VCaP (cell line): ENCODE measurements at regions not wholly inside any gene's neighbourhood (a gene's known extent, or its start where the extent isn't known, plus 50 kb on each side); places are given as distances from the start of the nearest gene placed in this dataset.

ENCODE experiments used
- H3K27ac ChIP-seq: fragments of 450-650 bp; 2 replicates; pipeline ENCODE4 v1.5.1; 2017
- TF ChIP-seq, protein P1 (sequence below): fragments of 450-650 bp; conservative IDR thresholded peaks from 2 replicates; pipeline ENCODE4 v1.5.1; 2017; ENCODE audit warnings: mild to moderate bottlenecking, moderate library complexity

DNA sequence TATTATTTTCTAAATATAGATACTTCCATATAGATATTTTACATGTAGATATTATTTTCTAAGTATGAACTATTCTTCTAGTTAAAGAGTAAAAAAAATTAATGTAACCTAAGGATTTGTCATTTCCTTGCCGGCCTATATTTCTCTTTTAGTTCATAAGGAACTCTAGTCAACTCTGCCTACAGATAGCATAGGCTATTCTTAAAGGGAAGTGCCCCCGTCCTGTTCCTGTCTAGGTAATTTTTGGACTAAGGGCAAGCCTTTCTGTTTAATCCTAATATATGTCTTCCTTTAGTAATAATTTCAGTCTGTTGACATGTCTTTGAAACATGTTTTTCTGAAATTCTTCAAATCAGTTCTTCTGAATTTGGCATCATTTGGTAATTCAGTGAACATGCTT, 161.9 kb downstream of the C11orf91 start:
- H3K27ac ChIP-seq = no peak overlapping the region
- TF ChIP-seq, protein P1, sequence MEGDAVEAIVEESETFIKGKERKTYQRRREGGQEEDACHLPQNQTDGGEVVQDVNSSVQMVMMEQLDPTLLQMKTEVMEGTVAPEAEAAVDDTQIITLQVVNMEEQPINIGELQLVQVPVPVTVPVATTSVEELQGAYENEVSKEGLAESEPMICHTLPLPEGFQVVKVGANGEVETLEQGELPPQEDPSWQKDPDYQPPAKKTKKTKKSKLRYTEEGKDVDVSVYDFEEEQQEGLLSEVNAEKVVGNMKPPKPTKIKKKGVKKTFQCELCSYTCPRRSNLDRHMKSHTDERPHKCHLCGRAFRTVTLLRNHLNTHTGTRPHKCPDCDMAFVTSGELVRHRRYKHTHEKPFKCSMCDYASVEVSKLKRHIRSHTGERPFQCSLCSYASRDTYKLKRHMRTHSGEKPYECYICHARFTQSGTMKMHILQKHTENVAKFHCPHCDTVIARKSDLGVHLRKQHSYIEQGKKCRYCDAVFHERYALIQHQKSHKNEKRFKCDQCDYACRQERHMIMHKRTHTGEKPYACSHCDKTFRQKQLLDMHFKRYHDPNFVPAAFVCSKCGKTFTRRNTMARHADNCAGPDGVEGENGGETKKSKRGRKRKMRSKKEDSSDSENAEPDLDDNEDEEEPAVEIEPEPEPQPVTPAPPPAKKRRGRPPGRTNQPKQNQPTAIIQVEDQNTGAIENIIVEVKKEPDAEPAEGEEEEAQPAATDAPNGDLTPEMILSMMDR = no peak

DNA sequence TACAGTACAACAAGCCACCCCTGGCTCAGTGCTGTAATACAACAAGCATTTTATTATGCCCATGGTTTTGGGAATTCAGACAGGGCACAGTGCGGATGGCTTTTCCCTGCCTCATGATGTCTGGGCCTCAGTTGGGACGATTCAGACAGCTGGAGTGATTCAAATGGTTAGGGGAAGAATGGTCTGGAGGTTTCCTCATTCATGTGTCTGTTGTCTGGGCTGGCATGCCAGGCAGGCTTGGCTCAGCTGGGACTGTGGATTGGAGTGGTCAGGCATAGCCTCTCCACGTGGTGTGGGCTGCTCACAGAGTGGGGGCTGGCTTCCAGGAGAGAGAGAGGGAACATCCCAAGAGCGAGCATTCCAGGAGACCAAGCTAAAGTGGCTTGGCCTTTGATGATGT, 164.4 kb downstream of the C11orf91 start:
- TF ChIP-seq, protein P1 = no peak

DNA sequence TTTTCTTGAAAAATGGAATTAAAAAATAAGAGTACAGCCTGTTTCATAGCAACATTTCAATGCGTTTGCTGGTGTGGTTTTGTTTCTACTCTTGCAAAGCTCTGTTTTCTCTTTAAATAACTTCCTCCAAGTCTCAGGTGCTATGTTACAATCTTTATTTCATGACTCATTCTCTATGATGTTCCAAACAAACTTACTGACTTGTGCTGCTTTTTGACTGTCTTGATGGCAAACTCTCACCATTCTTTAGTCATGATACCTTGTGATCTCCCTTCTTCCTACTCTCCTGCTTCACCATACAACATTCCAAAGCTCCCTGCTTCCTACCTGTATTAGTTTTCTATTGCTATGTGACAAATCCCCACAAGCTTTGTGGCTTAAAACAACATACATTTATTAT, 166.1 kb downstream of the C11orf91 start:
- TF ChIP-seq, protein P1 = no peak
- H3K27ac ChIP-seq = no peak overlapping the region

More for the DNA sequence above, 164.4 kb downstream of the C11orf91 start:
- no peak overlapping the region for H3K27ac ChIP-seq

- TF ChIP-seq, protein P1 = no peak
- H3K27ac ChIP-seq = no peak overlapping the region
These were observed 167.1 kb downstream of the C11orf91 start for GRCh38 chr11:33533386-33534052.

DNA sequence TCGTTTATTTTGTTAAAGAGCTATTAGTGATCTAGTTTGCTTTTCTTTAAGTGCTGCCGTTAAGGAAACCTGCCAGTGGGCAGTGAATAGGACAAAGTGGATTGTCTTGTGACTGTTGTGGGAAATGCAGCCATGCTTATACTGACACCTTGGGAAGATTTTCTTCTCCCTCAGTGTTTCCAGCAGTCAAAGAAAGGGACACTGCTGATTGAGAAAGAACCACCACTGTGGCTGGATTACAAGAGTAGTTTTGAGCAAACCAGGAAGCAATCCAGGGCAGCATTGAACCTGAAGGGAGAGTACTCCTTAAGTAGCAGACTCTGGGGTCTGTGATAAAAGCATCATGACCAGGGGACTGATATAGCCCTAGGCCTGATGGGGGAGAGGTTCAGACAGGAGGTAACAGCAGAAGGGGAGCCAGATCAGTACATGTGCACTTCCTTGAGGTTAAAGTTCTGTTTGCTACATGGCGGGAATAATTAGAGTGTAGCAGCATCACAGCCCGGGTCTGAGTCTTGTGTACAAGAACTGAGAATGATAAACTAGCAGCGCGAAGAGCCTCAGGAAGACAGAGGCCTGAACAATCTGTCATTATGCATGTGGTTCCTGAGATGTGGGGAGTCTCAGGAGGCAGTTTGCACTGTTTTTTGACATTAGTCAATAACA, 167.8 kb downstream of the C11orf91 start:
- H3K27ac ChIP-seq = no peak overlapping the region
- TF ChIP-seq, protein P1 = no peak

- H3K27ac ChIP-seq = no peak overlapping the region
- TF ChIP-seq, protein P1 = no peak
These were observed 168.4 kb downstream of the C11orf91 start for GRCh38 chr11:33532257-33532656.

DNA sequence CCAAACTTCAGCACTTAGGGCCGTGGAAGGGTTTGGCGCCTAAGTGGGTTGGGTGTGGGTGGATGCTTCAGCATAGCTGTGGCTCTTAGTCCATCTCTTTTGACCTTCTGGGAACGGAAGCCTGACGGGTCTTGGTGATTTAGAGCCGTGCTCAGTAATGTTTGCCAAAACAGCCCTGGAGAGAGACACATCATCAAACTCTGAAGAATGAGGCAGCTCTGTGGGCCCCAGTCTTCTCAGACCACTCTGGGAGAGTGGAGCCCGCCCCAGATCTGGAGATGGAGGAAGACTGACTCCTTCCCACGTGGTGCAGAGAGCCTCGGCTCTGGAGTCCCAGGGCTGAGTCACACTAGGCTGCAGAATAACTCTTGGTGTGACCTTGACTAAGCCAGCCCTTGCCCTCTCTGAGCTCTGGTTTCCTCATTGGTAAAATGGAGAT, 168.9 kb downstream of the C11orf91 start:
- TF ChIP-seq, protein P1 = no peak
- H3K27ac ChIP-seq = no peak overlapping the region
